ENCODE measurements at regions not wholly inside any gene's neighbourhood (a gene's known extent, or its start where the extent isn't known, plus 50 kb on each side); places are given as distances from the start of the nearest gene placed in this dataset.

DNA sequence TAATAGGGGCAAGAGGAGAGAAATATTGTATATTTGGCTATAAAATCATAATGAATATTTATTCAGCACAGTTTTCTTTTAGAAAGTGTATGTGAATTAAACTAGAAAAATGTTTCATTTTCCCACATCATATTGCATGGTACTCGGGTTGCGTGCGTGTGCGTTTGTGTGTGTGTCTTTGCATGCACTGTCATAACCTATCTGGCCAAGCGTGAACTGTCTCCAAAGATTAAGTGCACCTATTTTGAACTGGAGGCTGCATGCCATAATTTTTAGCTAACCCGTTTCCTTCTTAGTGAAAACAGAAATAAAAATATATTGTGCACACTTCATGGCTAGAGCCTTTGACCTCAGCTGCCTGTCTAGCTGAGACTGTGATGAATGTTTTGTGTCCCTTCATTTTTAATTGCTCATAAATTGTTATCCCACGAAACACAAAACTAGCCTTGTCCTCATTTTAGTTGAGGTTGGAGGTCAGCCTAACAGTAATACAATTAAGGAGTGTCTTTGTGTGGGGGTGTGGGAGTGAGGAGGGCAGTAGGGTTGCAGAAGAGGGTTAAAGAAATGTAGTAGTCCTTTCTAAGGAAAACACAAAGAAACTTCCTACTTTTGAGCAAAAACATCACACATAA lies 336.1 kb upstream of the POU3F2 start:
- H3K4me1 ChIP-seq (ENCODE audit: control insufficient read depth, insufficient read depth, low read length) = no peaks in the 10 kb centered on the region
- no peaks in the 10 kb centered on the region for H3K4me1 Mint-ChIP-seq
- H3K9ac ChIP-seq (ENCODE audit: extremely low read depth, low read length, poor library complexity, severe bottlenecking) = no peak overlapping the region
- TF ChIP-seq CTCF (conservative IDR thresholded peaks at IDR 0.05) = no peak
- H3K36me3 Mint-ChIP-seq (ENCODE audit: low read depth) = no peaks in the 10 kb centered on the region
- H3K4me3 ChIP-seq (ENCODE audit: low read length) = no peak overlapping the region
- H3K27ac ChIP-seq (ENCODE audit: low read depth, low read length) = peak overlapping the region; percentile 78
- no peaks in the 10 kb centered on the region for H3K27me3 Mint-ChIP-seq (ENCODE audit: insufficient read depth)
- H3K27ac Mint-ChIP-seq = no peak overlapping the region
- H3K4me3 Mint-ChIP-seq = no peak overlapping the region
- no peaks in the 10 kb centered on the region for H3K9me3 Mint-ChIP-seq
- 95 to 97% methylated on average over 5 to 7 of the region's 7 CpGs for WGBS, 2 experiments (ENCODE audit: insufficient coverage in 1 of 2, insufficient read length in 1 of 2)
- no peaks in the 10 kb centered on the region for H3K36me3 ChIP-seq (ENCODE audit: control insufficient read depth, insufficient read depth, low read length)
- no peaks in the 10 kb centered on the region for H3K27me3 ChIP-seq (ENCODE audit: control insufficient read depth, insufficient read depth, low read length, poor library complexity, severe bottlenecking)
- H3K9me3 ChIP-seq (ENCODE audit: control insufficient read depth, low read length) = no peaks in the 10 kb centered on the region
- no peak for DNase-seq

DNA sequence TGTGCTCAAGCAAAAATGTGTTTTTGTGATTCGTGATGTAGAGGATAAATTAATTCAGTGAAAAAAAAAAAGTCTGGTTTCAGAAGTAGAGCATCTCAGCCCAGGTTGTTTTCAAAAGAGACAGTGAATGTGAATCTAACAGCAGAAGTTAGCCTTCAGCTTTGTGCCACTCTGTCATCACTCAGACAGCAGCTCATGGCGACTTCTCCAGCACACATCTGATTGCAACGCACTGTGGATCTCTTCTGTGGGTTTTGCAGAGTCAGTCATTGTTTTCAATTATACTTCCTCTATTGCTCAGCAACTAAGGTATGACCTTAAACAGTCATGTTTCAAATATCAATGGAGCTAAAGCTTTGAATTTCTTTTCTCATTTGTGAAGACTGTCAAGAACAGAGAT lies 335.5 kb upstream of the POU3F2 start:
- no peak for DNase-seq
- Histone ChIP-seq H3K27me3 (ENCODE audit: control insufficient read depth, insufficient read depth, low read length, poor library complexity, severe bottlenecking) (no peaks in the 10 kb centered on the region), H3K9ac (ENCODE audit: extremely low read depth, low read length, poor library complexity, severe bottlenecking) (no peak overlapping the region), H3K4me1 (ENCODE audit: control insufficient read depth, insufficient read depth, low read length) (no peaks in the 10 kb centered on the region), H3K9me3 (ENCODE audit: control insufficient read depth, low read length) (no peaks in the 10 kb centered on the region), H3K36me3 (ENCODE audit: control insufficient read depth, insufficient read depth, low read length) (no peaks in the 10 kb centered on the region), H3K4me3 (ENCODE audit: low read length) (no peak overlapping the region), H3K27ac (ENCODE audit: low read depth, low read length) (peak overlapping the region; percentile 78)
- Mint-ChIP-seq H3K9me3 (no peaks in the 10 kb centered on the region), H3K27me3 (ENCODE audit: insufficient read depth) (no peaks in the 10 kb centered on the region), H3K4me3 (no peak overlapping the region), H3K36me3 (ENCODE audit: low read depth) (no peaks in the 10 kb centered on the region), H3K27ac (no peak overlapping the region), H3K4me1 (no peaks in the 10 kb centered on the region)
- TF ChIP-seq CTCF (conservative IDR thresholded peaks at IDR 0.05) = no peak
- WGBS, 2 experiments (ENCODE audit: insufficient coverage in 1 of 2, insufficient read length in 1 of 2) = 80 to 81% methylated on average over 1 to 3 of the region's 3 CpGs

GRCh38 chr6:98514073-98514720 lies 320.2 kb upstream of the POU3F2 start:
- Mint-ChIP-seq H3K36me3 (ENCODE audit: low read depth) (no peaks in the 10 kb centered on the region), H3K9me3 (no peaks in the 10 kb centered on the region), H3K4me1 (peaks cover 9% of the 10 kb centered on the region), H3K27me3 (ENCODE audit: insufficient read depth) (no peaks in the 10 kb centered on the region), H3K27ac (no peak overlapping the region), H3K4me3 (no peak overlapping the region)
- Histone ChIP-seq H3K9me3 (ENCODE audit: control insufficient read depth, low read length) (no peaks in the 10 kb centered on the region), H3K4me1 (ENCODE audit: control insufficient read depth, insufficient read depth, low read length) (no peaks in the 10 kb centered on the region), H3K9ac (ENCODE audit: extremely low read depth, low read length, poor library complexity, severe bottlenecking) (no peak overlapping the region), H3K4me3 (ENCODE audit: low read length) (no peak overlapping the region), H3K27me3 (ENCODE audit: control insufficient read depth, insufficient read depth, low read length, poor library complexity, severe bottlenecking) (peaks cover 9% of the 10 kb centered on the region), H3K36me3 (ENCODE audit: control insufficient read depth, insufficient read depth, low read length) (no peaks in the 10 kb centered on the region), H3K27ac (ENCODE audit: low read depth, low read length) (no peak overlapping the region)
- TF ChIP-seq CTCF (conservative IDR thresholded peaks at IDR 0.05) = no peak
- 83 to 90% methylated on average over 1 to 2 of the region's 2 CpGs for WGBS, 2 experiments (ENCODE audit: insufficient coverage in 1 of 2, insufficient read length in 1 of 2)
- DNase-seq = no peak
